Stimulated activated naive CD8-positive, alpha-beta T cell treated with anti-CD3 and anti-CD28 coated beads, Interleukin-15, Interleukin-2, amounts not matched to agents 100 ng/mL and 50 ng/mL, for 24 hours (primary cell): ENCODE measurements at regions not wholly inside any gene's neighbourhood (a gene's known extent, or its start where the extent isn't known, plus 50 kb on each side); places are given as distances from the start of the nearest gene placed in this dataset.

Experiments
- H3K27ac Mint-ChIP-seq: one replicate; pipeline ENCODE4 v1.8.0; 2021; ENCODE audit warnings: mild to moderate bottlenecking, mixed read lengths
- H3K27me3 Mint-ChIP-seq: one replicate; pipeline ENCODE4 v1.8.0; 2021; ENCODE audit warnings: mixed read lengths
- H3K36me3 Mint-ChIP-seq: one replicate; pipeline ENCODE4 v1.8.0; 2021; ENCODE audit warnings: low read depth, mixed read lengths
- H3K4me1 Mint-ChIP-seq: one replicate; pipeline ENCODE4 v1.8.0; 2021; ENCODE audit warnings: low read depth, mixed read lengths
- H3K4me3 Mint-ChIP-seq: one replicate; pipeline ENCODE4 v1.8.0; 2021; ENCODE audit warnings: mild to moderate bottlenecking, mixed read lengths
- H3K9me3 Mint-ChIP-seq: one replicate; pipeline ENCODE4 v1.8.0; 2021; ENCODE audit warnings: mixed read lengths

GRCh38 chr1:185627171-185627570 lies 107.0 kb upstream of the HMCN1 start:
- Mint-ChIP-seq H3K27ac (no peak overlapping the region), H3K4me1 (peaks cover 4% of the 10 kb centered on the region), H3K27me3 (no peaks in the 10 kb centered on the region)

GRCh38 chr1:185626344-185626743 lies 107.8 kb upstream of the HMCN1 start:
- peaks cover 4% of the 10 kb centered on the region for H3K9me3 Mint-ChIP-seq
- no peak overlapping the region for H3K4me3 Mint-ChIP-seq
- no peak overlapping the region for H3K27ac Mint-ChIP-seq
- no peaks in the 10 kb centered on the region for H3K36me3 Mint-ChIP-seq
- no peaks in the 10 kb centered on the region for H3K27me3 Mint-ChIP-seq
- peaks cover 4% of the 10 kb centered on the region for H3K4me1 Mint-ChIP-seq

More at GRCh38 chr1:185627171-185627570, 107.0 kb upstream of the HMCN1 start:
- no peaks in the 10 kb centered on the region for H3K36me3 Mint-ChIP-seq
- peaks cover 4% of the 10 kb centered on the region for H3K9me3 Mint-ChIP-seq
- no peak overlapping the region for H3K4me3 Mint-ChIP-seq

- H3K27ac Mint-ChIP-seq: no peak overlapping the region
- H3K9me3 Mint-ChIP-seq: peaks cover 5% of the 10 kb centered on the region
- H3K4me3 Mint-ChIP-seq: no peak overlapping the region
- H3K36me3 Mint-ChIP-seq: peaks cover 7% of the 10 kb centered on the region
- H3K4me1 Mint-ChIP-seq: no peaks in the 10 kb centered on the region
- H3K27me3 Mint-ChIP-seq: peaks cover 12% of the 10 kb centered on the region
These were observed 123.2 kb upstream of the HMCN1 start for GRCh38 chr1:185610954-185611353.

GRCh38 chr1:185608177-185608576 lies 126.0 kb upstream of the HMCN1 start:
- H3K4me1 Mint-ChIP-seq: no peaks in the 10 kb centered on the region
- H3K36me3 Mint-ChIP-seq: no peaks in the 10 kb centered on the region
- peaks cover 5% of the 10 kb centered on the region for H3K27me3 Mint-ChIP-seq
- no peak overlapping the region for H3K27ac Mint-ChIP-seq
- no peak overlapping the region for H3K4me3 Mint-ChIP-seq
- H3K9me3 Mint-ChIP-seq: no peaks in the 10 kb centered on the region

DNA sequence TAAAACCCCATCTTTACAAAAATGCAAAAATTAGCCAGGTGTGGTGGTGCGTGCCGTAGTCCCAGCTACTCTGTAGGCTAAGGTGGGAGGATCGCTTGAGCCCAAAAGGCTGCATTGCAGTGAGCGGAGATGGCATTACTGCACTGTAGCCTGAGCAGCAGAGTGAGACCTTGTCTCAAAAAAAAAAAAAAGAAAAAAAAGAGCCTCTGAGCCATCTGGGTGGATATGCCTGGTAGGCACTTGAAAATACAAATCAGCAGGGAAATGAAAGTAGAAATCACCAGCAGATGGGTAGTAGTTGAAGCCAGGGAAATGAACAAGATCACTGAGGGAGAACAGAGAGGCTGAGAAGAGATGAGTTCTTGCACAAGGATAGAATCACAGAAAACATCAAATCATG lies 131.0 kb upstream of the HMCN1 start:
- Mint-ChIP-seq H3K4me1 (no peaks in the 10 kb centered on the region), H3K27ac (no peak overlapping the region), H3K9me3 (no peaks in the 10 kb centered on the region), H3K36me3 (no peaks in the 10 kb centered on the region), H3K4me3 (no peak overlapping the region), H3K27me3 (no peaks in the 10 kb centered on the region)

GRCh38 chr1:185601189-185601588 lies 133.0 kb upstream of the HMCN1 start:
- no peaks in the 10 kb centered on the region for H3K9me3 Mint-ChIP-seq
- H3K27me3 Mint-ChIP-seq: no peaks in the 10 kb centered on the region
- peaks cover 1% of the 10 kb centered on the region for H3K4me1 Mint-ChIP-seq
- no peak overlapping the region for H3K27ac Mint-ChIP-seq
- H3K4me3 Mint-ChIP-seq: no peak overlapping the region
- H3K36me3 Mint-ChIP-seq: no peaks in the 10 kb centered on the region

GRCh38 chr1:185600641-185601040 lies 133.6 kb upstream of the HMCN1 start:
- H3K9me3 Mint-ChIP-seq: no peaks in the 10 kb centered on the region
- no peaks in the 10 kb centered on the region for H3K27me3 Mint-ChIP-seq
- H3K36me3 Mint-ChIP-seq: no peaks in the 10 kb centered on the region
- H3K27ac Mint-ChIP-seq: no peak overlapping the region
- no peak overlapping the region for H3K4me3 Mint-ChIP-seq
- H3K4me1 Mint-ChIP-seq: peaks cover 5% of the 10 kb centered on the region

GRCh38 chr1:185598332-185598731 lies 135.9 kb upstream of the HMCN1 start:
- Mint-ChIP-seq H3K9me3 (no peaks in the 10 kb centered on the region), H3K4me1 (peaks cover 10% of the 10 kb centered on the region), H3K4me3 (no peak overlapping the region), H3K36me3 (no peaks in the 10 kb centered on the region), H3K27me3 (no peaks in the 10 kb centered on the region), H3K27ac (no peak overlapping the region)

DNA sequence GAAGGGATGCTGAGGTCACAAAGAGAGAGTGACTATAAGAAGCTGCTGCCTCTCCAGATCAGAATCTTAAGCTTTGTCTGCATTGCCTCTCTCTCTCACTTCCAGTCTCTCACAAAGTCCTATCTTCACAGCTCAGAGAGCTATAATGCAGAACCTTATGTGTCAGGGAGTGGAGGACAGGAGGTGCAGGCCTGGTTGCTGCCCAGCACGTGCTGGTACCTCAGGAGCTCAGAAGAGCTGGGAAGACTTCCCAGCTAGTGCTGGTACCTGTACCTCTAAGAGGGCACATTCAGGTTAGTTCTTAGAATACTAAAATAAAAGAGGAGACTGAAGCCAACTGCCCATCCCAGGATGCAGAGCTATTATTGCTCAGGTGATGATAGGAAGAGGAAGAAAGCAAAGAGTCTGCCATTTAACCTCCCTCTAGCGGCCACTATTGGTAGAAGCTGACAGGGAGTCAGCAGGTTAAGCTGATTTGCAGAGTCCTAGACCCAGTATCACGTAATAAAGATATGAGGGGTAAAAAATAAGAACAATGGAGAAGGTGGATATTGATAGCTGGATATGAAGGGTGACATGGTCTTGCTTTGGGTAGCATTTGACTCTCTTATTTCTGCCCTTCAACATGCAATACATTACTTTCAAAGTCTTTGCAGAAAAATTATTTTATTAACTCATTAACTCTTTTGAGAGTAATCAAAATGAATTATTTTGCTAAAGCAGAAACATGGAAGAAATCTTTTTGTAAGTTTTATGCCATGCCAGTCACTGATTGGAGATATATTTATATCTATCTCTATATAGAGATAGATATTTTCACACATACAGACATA lies 138.1 kb upstream of the HMCN1 start:
- Mint-ChIP-seq H3K4me3 (no peak overlapping the region), H3K4me1 (peaks cover 16% of the 10 kb centered on the region), H3K27me3 (no peaks in the 10 kb centered on the region), H3K9me3 (no peaks in the 10 kb centered on the region), H3K27ac (no peak overlapping the region), H3K36me3 (no peaks in the 10 kb centered on the region)

GRCh38 chr1:185594786-185595410 lies 139.3 kb upstream of the HMCN1 start:
- H3K9me3 Mint-ChIP-seq: no peaks in the 10 kb centered on the region
- H3K4me3 Mint-ChIP-seq: no peak overlapping the region
- H3K27ac Mint-ChIP-seq: no peak overlapping the region
- H3K4me1 Mint-ChIP-seq: peaks cover 16% of the 10 kb centered on the region
- H3K27me3 Mint-ChIP-seq: no peaks in the 10 kb centered on the region
- H3K36me3 Mint-ChIP-seq: no peaks in the 10 kb centered on the region

DNA sequence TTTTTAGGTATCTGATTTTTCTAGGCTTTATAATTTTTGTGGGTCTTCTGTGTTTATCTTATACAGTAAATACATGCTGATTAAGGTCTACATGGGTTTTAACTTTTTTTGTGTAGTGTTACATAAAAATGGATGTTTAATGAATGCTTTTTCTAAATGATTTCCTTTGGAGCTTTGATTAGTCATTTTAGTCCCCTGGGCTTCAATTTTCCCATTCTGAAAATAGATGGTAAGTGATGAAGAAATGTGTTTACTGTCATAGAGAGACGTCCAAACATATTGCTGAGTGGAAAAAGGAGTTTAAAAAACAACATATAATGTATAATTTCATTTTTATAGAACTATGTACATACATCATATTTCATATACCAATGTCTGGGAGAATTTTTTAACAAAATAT lies 140.9 kb upstream of the HMCN1 start:
- Mint-ChIP-seq H3K36me3 (no peaks in the 10 kb centered on the region), H3K4me1 (peaks cover 16% of the 10 kb centered on the region), H3K27me3 (no peaks in the 10 kb centered on the region), H3K4me3 (no peak overlapping the region), H3K27ac (no peak overlapping the region), H3K9me3 (no peaks in the 10 kb centered on the region)

- no peaks in the 10 kb centered on the region for H3K36me3 Mint-ChIP-seq
- H3K27ac Mint-ChIP-seq: no peak overlapping the region
- H3K27me3 Mint-ChIP-seq: no peaks in the 10 kb centered on the region
- no peak overlapping the region for H3K4me3 Mint-ChIP-seq
- no peaks in the 10 kb centered on the region for H3K4me1 Mint-ChIP-seq
- H3K9me3 Mint-ChIP-seq: peaks cover 8% of the 10 kb centered on the region
These were observed 148.4 kb upstream of the HMCN1 start for GRCh38 chr1:185585770-185586169.

GRCh38 chr1:185581961-185582725 lies 152.0 kb upstream of the HMCN1 start:
- no peak overlapping the region for H3K27ac Mint-ChIP-seq
- H3K36me3 Mint-ChIP-seq: peaks cover 13% of the 10 kb centered on the region
- H3K4me1 Mint-ChIP-seq: no peaks in the 10 kb centered on the region
- H3K27me3 Mint-ChIP-seq: no peaks in the 10 kb centered on the region
- no peak overlapping the region for H3K4me3 Mint-ChIP-seq
- peaks cover 21% of the 10 kb centered on the region for H3K9me3 Mint-ChIP-seq

DNA sequence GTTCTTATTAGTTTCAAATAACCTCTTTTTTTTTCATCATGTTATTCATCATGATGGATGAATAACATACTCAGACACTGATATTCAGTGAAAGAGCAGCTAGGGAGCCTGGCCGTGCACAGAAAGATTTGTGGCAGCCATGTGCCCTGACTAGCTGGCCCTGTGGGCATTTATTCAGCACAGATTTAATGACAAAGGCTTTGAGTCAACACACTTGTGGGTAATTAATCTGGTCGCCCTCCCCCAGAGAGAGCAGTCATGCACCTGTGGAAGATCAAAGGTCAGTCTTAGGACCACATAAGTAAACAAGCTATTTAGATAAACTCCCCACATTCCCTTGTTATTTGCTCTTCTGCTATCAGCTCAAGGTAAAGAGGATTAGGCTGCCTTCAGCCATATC lies 153.2 kb upstream of the HMCN1 start:
- peaks cover 21% of the 10 kb centered on the region for H3K9me3 Mint-ChIP-seq
- no peaks in the 10 kb centered on the region for H3K27me3 Mint-ChIP-seq
- H3K4me1 Mint-ChIP-seq: no peaks in the 10 kb centered on the region
- H3K27ac Mint-ChIP-seq: no peak overlapping the region
- peaks cover 13% of the 10 kb centered on the region for H3K36me3 Mint-ChIP-seq
- no peak overlapping the region for H3K4me3 Mint-ChIP-seq

DNA sequence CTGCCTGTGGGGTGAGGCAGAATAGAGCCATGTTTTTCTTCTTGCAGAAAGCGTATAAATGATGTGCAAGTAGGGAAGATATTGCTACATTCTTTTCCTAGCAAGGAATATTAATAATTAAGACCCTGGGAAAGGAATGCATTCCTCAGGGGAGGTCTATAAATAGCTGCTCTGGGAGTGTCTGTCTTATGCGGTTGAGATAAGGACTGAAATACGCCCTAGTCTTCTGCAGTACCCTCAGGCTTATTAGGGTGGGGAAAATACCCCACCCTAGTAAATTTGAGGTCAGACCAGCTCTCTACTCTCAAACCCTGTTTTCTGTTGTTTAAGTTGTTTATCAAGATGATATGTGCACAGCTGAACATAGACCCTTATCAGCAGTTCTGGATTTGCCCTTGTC lies 155.9 kb upstream of the HMCN1 start:
- Mint-ChIP-seq H3K27ac (no peak overlapping the region), H3K36me3 (peaks cover 13% of the 10 kb centered on the region), H3K4me3 (no peak overlapping the region), H3K4me1 (peaks cover 13% of the 10 kb centered on the region), H3K9me3 (peaks cover 26% of the 10 kb centered on the region), H3K27me3 (no peaks in the 10 kb centered on the region)
